Liver (tissue), 8 donors: ENCODE measurements at regions not wholly inside any gene's neighbourhood (a gene's known extent, or its start where the extent isn't known, plus 50 kb on each side); places are given as distances from the start of the nearest gene placed in this dataset.

ENCODE experiments used
- DNase-seq: peaks from one replicate; pipeline ENCODE4 v3.0.0-alpha.2; 2017; ENCODE audit warnings: low spot score
- H3K27ac ChIP-seq, 2 donors: one replicate each; pipeline ENCODE4 v1.7.0; 2013; ENCODE audit warnings: inconsistent platforms in 2 of 2, low read length in 2 of 2, control low read depth in 1 of 2, low read depth in 1 of 2, mild to moderate bottlenecking in 1 of 2
- H3K27me3 ChIP-seq, 4 donors: one replicate each; pipeline versions ENCODE4 v1.6.1 to v1.7.0; 2013; ENCODE audit warnings: low read length in 3 of 4, inconsistent platforms in 1 of 4, mild to moderate bottlenecking in 1 of 4, moderate library complexity in 1 of 4; ENCODE audit not compliant: control insufficient read depth in 4 of 4, insufficient read depth in 4 of 4
- H3K36me3 ChIP-seq, 4 donors: one replicate each; pipeline versions ENCODE4 v1.6.1 to v1.7.0; 2013; ENCODE audit warnings: low read length in 3 of 4, mild to moderate bottlenecking in 3 of 4, low read depth in 1 of 4, moderate library complexity in 1 of 4; ENCODE audit not compliant: control insufficient read depth in 4 of 4, insufficient read depth in 3 of 4
- H3K4me1 ChIP-seq, 4 donors: one replicate each; pipeline versions ENCODE4 v1.6.1 to v1.7.0; 2013; ENCODE audit warnings: low read length in 3 of 4, mild to moderate bottlenecking in 3 of 4, moderate library complexity in 1 of 4; ENCODE audit not compliant: control insufficient read depth in 4 of 4, insufficient read depth in 4 of 4
- H3K4me3 ChIP-seq, 3 donors: one replicate each; pipeline versions ENCODE4 v1.6.1 to v1.7.0; 2013; ENCODE audit warnings: low read length in 3 of 3, control low read depth in 1 of 3, low read depth in 1 of 3, mild to moderate bottlenecking in 1 of 3
- H3K9ac ChIP-seq, 2 donors: one replicate each; pipeline ENCODE4 v1.7.0; 2013; ENCODE audit warnings: low read length in 2 of 2, mild to moderate bottlenecking in 2 of 2, moderate library complexity in 2 of 2, control low read depth in 1 of 2, low read depth in 1 of 2
- H3K9me3 ChIP-seq, 4 donors: one replicate each; pipeline versions ENCODE4 v1.6.1 to v1.7.0; 2013; ENCODE audit warnings: low read length in 3 of 4; ENCODE audit not compliant: control insufficient read depth in 4 of 4
- ATF3 ChIP-seq: IDR thresholded peaks from 2 replicates; pipeline ENCODE4 v1.6.1; 2016; ENCODE audit warnings: antibody characterized with exemption
- EGR1 ChIP-seq, 2 donors: IDR thresholded peaks; 2 replicates each; pipeline ENCODE4 v1.6.1; 2016 to 2018; ENCODE audit warnings: antibody characterized with exemption in 2 of 2, low read depth in 2 of 2
- FOXA1 ChIP-seq: IDR thresholded peaks from 2 replicates; pipeline ENCODE4 v1.6.1; 2016; ENCODE audit warnings: antibody characterized with exemption
- FOXA2 ChIP-seq: IDR thresholded peaks from 2 replicates; pipeline ENCODE4 v1.6.1; 2016; ENCODE audit warnings: antibody characterized with exemption
- GABPA ChIP-seq, 2 donors: IDR thresholded peaks in 1 of 2; conservative IDR thresholded peaks in 1 of 2; 2 replicates each; pipeline ENCODE4 v1.6.1; 2016; ENCODE audit warnings: antibody characterized with exemption in 2 of 2, mild to moderate bottlenecking in 1 of 2, moderate library complexity in 1 of 2
- HNF4A ChIP-seq, 2 donors: conservative IDR thresholded peaks; 2 replicates each; pipeline ENCODE4 v1.6.1; 2016; ENCODE audit warnings: antibody characterized with exemption in 2 of 2, mild to moderate bottlenecking in 2 of 2
- HNF4G ChIP-seq: IDR thresholded peaks from 2 replicates; pipeline ENCODE4 v1.6.1; 2016; ENCODE audit warnings: antibody characterized with exemption
- JUND ChIP-seq, 2 donors: IDR thresholded peaks; 2 replicates each; pipeline ENCODE4 v1.6.1; 2016; ENCODE audit warnings: antibody characterized with exemption in 2 of 2
- MAX ChIP-seq: IDR thresholded peaks from 2 replicates; pipeline ENCODE4 v1.6.1; 2016; ENCODE audit warnings: antibody characterized with exemption
- NR2F2 ChIP-seq: IDR thresholded peaks from 2 replicates; pipeline ENCODE4 v1.6.1; 2016; ENCODE audit warnings: antibody characterized with exemption
- RAD21 ChIP-seq, 2 donors: IDR thresholded peaks; 2 replicates each; pipeline ENCODE4 v1.6.1; 2016; ENCODE audit warnings: antibody characterized with exemption in 2 of 2, mild to moderate bottlenecking in 2 of 2
- REST ChIP-seq: IDR thresholded peaks from 2 replicates; pipeline ENCODE4 v1.6.1; 2016; ENCODE audit warnings: antibody characterized with exemption, mild to moderate bottlenecking
- RXRA ChIP-seq, 2 donors: IDR thresholded peaks; 2 replicates each; pipeline ENCODE4 v1.6.1; 2017 to 2018; ENCODE audit warnings: antibody characterized with exemption in 2 of 2, mild to moderate bottlenecking in 1 of 2
- SP1 ChIP-seq: IDR thresholded peaks from 2 replicates; pipeline ENCODE4 v1.6.1; 2018; ENCODE audit warnings: antibody characterized with exemption, mild to moderate bottlenecking
- TAF1 ChIP-seq: conservative IDR thresholded peaks from 2 replicates; pipeline ENCODE4 v1.6.1; 2016; ENCODE audit warnings: antibody characterized with exemption, mild to moderate bottlenecking
- YY1 ChIP-seq: IDR thresholded peaks from 2 replicates; pipeline ENCODE4 v1.6.1; 2016; ENCODE audit warnings: antibody characterized with exemption, mild to moderate bottlenecking
- ZBTB33 ChIP-seq: IDR thresholded peaks from 2 replicates; pipeline ENCODE4 v1.6.1; 2016; ENCODE audit warnings: antibody characterized with exemption
- WGBS: extraction: QIAGEN DNeasy Blood & Tissue Kit; methylation state at CpG from one replicate; pipeline ENCODE4 v1.1.7; 2013; 5-methylcytosine and 5-hydroxymethylcytosine counted together
- TF ChIP-seq, protein P1 (sequence below): fragments of 150-350 bp; IDR thresholded peaks from 2 replicates; pipeline ENCODE4 v1.5.1; 2017; ENCODE audit warnings: improper control_type of control experiment, low read depth, low read length; ENCODE audit not compliant: missing input control
- donor health status: healthy.
- donor health status: healthy.
- donor health status: healthy.
- donor health status: healthy.
- donor health status: healthy.

- no peaks in the 10 kb centered on the region for H3K27me3 ChIP-seq
- no peaks in the 10 kb centered on the region for H3K4me1 ChIP-seq
- no peak overlapping the region for H3K9ac ChIP-seq
- H3K36me3 ChIP-seq: no peaks in the 10 kb centered on the region
- no peak overlapping the region for H3K4me3 ChIP-seq
- TF ChIP-seq FOXA2: no peak
- TF ChIP-seq FOXA1: no peak
- TF ChIP-seq NR2F2: no peak
- no peak for TF ChIP-seq RAD21 (IDR thresholded peaks at IDR 0.05)
- no peak for TF ChIP-seq GABPA (IDR thresholded peaks at IDR 0.05 in 1 of 2, conservative IDR thresholded peaks at IDR 0.05 in 1 of 2)
- TF ChIP-seq HNF4A (conservative IDR thresholded peaks at IDR 0.05): no peak
- TF ChIP-seq REST: no peak
- no peak for TF ChIP-seq YY1
- TF ChIP-seq ATF3: no peak
- no peak for TF ChIP-seq SP1
- no peak for TF ChIP-seq JUND (IDR thresholded peaks at IDR 0.05)
- TF ChIP-seq HNF4G: no peak
- no peak for TF ChIP-seq MAX
- TF ChIP-seq TAF1: no peak
- TF ChIP-seq, protein P1, sequence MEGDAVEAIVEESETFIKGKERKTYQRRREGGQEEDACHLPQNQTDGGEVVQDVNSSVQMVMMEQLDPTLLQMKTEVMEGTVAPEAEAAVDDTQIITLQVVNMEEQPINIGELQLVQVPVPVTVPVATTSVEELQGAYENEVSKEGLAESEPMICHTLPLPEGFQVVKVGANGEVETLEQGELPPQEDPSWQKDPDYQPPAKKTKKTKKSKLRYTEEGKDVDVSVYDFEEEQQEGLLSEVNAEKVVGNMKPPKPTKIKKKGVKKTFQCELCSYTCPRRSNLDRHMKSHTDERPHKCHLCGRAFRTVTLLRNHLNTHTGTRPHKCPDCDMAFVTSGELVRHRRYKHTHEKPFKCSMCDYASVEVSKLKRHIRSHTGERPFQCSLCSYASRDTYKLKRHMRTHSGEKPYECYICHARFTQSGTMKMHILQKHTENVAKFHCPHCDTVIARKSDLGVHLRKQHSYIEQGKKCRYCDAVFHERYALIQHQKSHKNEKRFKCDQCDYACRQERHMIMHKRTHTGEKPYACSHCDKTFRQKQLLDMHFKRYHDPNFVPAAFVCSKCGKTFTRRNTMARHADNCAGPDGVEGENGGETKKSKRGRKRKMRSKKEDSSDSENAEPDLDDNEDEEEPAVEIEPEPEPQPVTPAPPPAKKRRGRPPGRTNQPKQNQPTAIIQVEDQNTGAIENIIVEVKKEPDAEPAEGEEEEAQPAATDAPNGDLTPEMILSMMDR: no peak
- no peaks in the 10 kb centered on the region for H3K9me3 ChIP-seq
- no peak for DNase-seq
- WGBS: 48% methylated on average over 3 of the region's 3 CpGs
- H3K27ac ChIP-seq: no peak overlapping the region
Measured at GRCh38 chr12:17954788-17955187, 135.2 kb downstream of the RERGL start.

- no peak for DNase-seq
- no peaks in the 10 kb centered on the region for H3K4me1 ChIP-seq
- no peak overlapping the region for H3K9ac ChIP-seq
- 66% methylated on average over 2 of the region's 2 CpGs for WGBS
- no peaks in the 10 kb centered on the region for H3K36me3 ChIP-seq
- H3K27ac ChIP-seq: no peak overlapping the region
- no peaks in the 10 kb centered on the region for H3K9me3 ChIP-seq
- H3K4me3 ChIP-seq: no peak overlapping the region
- no peaks in the 10 kb centered on the region for H3K27me3 ChIP-seq
- TF ChIP-seq NR2F2 (no peak), YY1 (no peak), EGR1 (IDR thresholded peaks at IDR 0.05; ENCODE audit: low read depth in 2 of 2) (no peak), RXRA (IDR thresholded peaks at IDR 0.05) (no peak), MAX (no peak), FOXA2 (no peak), FOXA1 (no peak), ATF3 (no peak), TAF1 (no peak), REST (no peak), JUND (IDR thresholded peaks at IDR 0.05) (no peak), ZBTB33 (no peak)
- TF ChIP-seq, protein P1: no peak
Measured at GRCh38 chr12:17950898-17951297, 139.1 kb downstream of the RERGL start.
